ENCODE measurements at regions not wholly inside any gene's neighbourhood (a gene's known extent, or its start where the extent isn't known, plus 50 kb on each side); places are given as distances from the start of the nearest gene placed in this dataset.

DNA sequence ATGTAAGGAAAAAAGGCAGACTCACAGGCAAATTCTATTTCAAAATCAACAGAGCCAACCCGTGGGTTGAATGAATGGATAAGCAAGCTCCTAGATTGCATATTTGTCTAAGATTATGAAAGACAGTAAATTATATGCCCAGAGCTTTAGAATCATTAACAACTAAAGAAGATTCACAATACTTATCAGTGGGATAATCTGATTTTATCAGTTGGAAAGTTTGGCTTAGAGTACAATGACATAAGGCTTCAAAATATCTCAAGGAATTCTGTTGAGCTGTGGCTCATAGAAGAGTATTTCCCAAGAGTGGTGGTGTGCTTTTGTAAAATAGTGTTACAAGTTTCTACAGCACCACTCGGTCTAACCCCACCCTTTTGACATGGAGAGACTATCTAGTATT is 85.5 kb downstream of the ADAMTS1 start:
- TF ChIP-seq, protein P1, sequence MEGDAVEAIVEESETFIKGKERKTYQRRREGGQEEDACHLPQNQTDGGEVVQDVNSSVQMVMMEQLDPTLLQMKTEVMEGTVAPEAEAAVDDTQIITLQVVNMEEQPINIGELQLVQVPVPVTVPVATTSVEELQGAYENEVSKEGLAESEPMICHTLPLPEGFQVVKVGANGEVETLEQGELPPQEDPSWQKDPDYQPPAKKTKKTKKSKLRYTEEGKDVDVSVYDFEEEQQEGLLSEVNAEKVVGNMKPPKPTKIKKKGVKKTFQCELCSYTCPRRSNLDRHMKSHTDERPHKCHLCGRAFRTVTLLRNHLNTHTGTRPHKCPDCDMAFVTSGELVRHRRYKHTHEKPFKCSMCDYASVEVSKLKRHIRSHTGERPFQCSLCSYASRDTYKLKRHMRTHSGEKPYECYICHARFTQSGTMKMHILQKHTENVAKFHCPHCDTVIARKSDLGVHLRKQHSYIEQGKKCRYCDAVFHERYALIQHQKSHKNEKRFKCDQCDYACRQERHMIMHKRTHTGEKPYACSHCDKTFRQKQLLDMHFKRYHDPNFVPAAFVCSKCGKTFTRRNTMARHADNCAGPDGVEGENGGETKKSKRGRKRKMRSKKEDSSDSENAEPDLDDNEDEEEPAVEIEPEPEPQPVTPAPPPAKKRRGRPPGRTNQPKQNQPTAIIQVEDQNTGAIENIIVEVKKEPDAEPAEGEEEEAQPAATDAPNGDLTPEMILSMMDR (IDR thresholded peaks at IDR 0.05), result no peak
- TF ChIP-seq POLR2A (IDR thresholded peaks at IDR 0.05), result no peak
- Histone ChIP-seq H3K36me3 (no peaks in the 10 kb centered on the region), H3K4me3 (no peak overlapping the region), H3K27ac (no peak overlapping the region), H3K9me3 (no peaks in the 10 kb centered on the region), H3K4me1 (no peaks in the 10 kb centered on the region), H3K27me3 (no peaks in the 10 kb centered on the region)
- no peak for DNase-seq

- no peak for DNase-seq
- H3K36me3 ChIP-seq, result no peaks in the 10 kb centered on the region
- TF ChIP-seq POLR2A (IDR thresholded peaks at IDR 0.05), result no peak
- TF ChIP-seq, protein P1 (IDR thresholded peaks at IDR 0.05), result no peak
- no peaks in the 10 kb centered on the region for H3K4me1 ChIP-seq
- no peak overlapping the region for H3K27ac ChIP-seq
- no peaks in the 10 kb centered on the region for H3K9me3 ChIP-seq
- H3K4me3 ChIP-seq, result no peak overlapping the region
- H3K27me3 ChIP-seq, result no peaks in the 10 kb centered on the region
These were observed 86.9 kb downstream of the ADAMTS1 start for GRCh38 chr21:26758083-26758880.

GRCh38 chr21:26756491-26757159 is 88.6 kb downstream of the ADAMTS1 start:
- H3K9me3 ChIP-seq, result no peaks in the 10 kb centered on the region
- H3K27ac ChIP-seq, result no peak overlapping the region
- no peaks in the 10 kb centered on the region for H3K36me3 ChIP-seq
- TF ChIP-seq, protein P1 (IDR thresholded peaks at IDR 0.05), result no peak
- TF ChIP-seq POLR2A (IDR thresholded peaks at IDR 0.05), result no peak
- no peaks in the 10 kb centered on the region for H3K27me3 ChIP-seq
- no peaks in the 10 kb centered on the region for H3K4me1 ChIP-seq
- no peak overlapping the region for H3K4me3 ChIP-seq
- no peak for DNase-seq

DNA sequence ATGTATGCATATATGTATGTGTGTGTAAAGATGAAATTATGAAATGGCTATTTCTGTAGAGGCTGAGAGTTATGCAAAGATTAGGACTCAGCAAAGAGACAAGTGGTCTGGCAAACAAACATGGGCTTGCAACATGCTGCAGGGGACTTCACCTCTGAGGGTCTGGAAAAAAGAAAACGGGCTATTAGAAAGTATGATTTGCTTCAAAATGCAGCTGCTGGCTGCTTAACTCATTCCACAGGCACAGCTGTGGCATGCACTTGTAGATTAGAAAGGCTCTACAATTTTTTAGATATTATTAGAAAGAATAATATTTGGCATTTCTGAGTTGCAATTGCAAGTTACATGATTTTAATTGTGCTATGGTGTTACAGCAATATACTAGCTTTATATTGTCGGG is 90.4 kb downstream of the ADAMTS1 start:
- no peaks in the 10 kb centered on the region for H3K4me1 ChIP-seq
- TF ChIP-seq, protein P1 (IDR thresholded peaks at IDR 0.05), result no peak
- no peak for TF ChIP-seq POLR2A (IDR thresholded peaks at IDR 0.05)
- no peak overlapping the region for H3K4me3 ChIP-seq
- H3K27ac ChIP-seq, result no peak overlapping the region
- no peak for DNase-seq
- no peaks in the 10 kb centered on the region for H3K36me3 ChIP-seq
- H3K9me3 ChIP-seq, result no peaks in the 10 kb centered on the region
- H3K27me3 ChIP-seq, result no peaks in the 10 kb centered on the region

DNA sequence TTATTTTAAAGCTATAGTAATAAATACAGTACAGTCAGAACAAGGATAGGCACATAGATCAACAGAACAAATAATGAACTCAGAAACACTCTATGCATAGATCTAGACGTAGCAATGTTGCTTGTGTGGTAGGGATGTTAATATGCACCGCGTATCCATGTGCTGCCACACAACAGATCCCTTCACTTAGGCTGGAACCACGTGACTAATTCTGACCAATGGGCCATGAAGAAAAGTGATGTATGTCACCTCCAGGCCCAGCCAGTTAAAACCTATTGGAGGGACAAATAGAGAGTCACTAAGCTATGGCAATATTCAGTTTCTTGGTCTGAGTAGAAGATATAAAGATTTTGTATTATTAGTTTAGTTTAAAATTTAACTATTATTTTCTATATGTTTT is 91.4 kb downstream of the ADAMTS1 start:
- H3K4me3 ChIP-seq, result no peak overlapping the region
- no peaks in the 10 kb centered on the region for H3K27me3 ChIP-seq
- H3K36me3 ChIP-seq, result no peaks in the 10 kb centered on the region
- no peaks in the 10 kb centered on the region for H3K9me3 ChIP-seq
- no peak overlapping the region for H3K27ac ChIP-seq
- TF ChIP-seq, protein P1 (IDR thresholded peaks at IDR 0.05), result no peak
- TF ChIP-seq POLR2A (IDR thresholded peaks at IDR 0.05), result no peak
- H3K4me1 ChIP-seq, result no peaks in the 10 kb centered on the region
- DNase-seq, result no peak
